HepG2 (cell line): ENCODE measurements at regions not wholly inside any gene's neighbourhood (a gene's known extent, or its start where the extent isn't known, plus 50 kb on each side); places are given as distances from the start of the nearest gene placed in this dataset.

Source experiments
- ATAC-seq: fragments of 200-7000 bp; cut with Tn5 transposase; 3 replicates; pipeline ENCODE4 v1.9.1; 2020; ENCODE audit warnings: mild to moderate bottlenecking, moderate library complexity
- BruUV-seq: library from RNA; stranded (reverse); fragments of 400-500 nt; replicated peaks from 2 replicates; lab custom pipeline; 2021; lab: Mats Ljungman, UMichigan
- CTCF ChIA-PET: fragments of 300-600 bp; formaldehyde crosslinking; extraction: SDS; loops from one replicate; lab custom pipeline; 2021; ENCODE audit warnings: low total read pairs, inconsistent platforms, low intra/inter-chr PET ratio; lab: Yijun Ruan, JAX
- POLR2A ChIA-PET: fragments of 350-600 bp; sonication (Branson Sonifier 250); formaldehyde crosslinking; loops from one replicate; lab custom pipeline; 2020; ENCODE audit warnings: antibody characterized with exemption, inconsistent platforms; lab: Yijun Ruan, JAX
- DNase-seq: peaks from one replicate; pipeline ENCODE4 v3.0.0-alpha.2; 2015; ENCODE audit warnings: low spot score
- FAIRE-seq: peaks from 3 replicates; lab custom pipeline; 2011; peaks lifted over from hg19 to GRCh38; lab: Jason Lieb, UNC
- H2AFZ ChIP-seq: one replicate; pipeline ENCODE4 v1.6.1; 2011; ENCODE audit warnings: low read length, inconsistent platforms
- H3K27ac ChIP-seq: fragments of 300-600 bp; 3 replicates; pipeline ENCODE4 v1.8.0; 2011; ENCODE audit warnings: mixed run types, mild to moderate bottlenecking, mixed read lengths, low read length, inconsistent platforms; ENCODE audit not compliant: insufficient read depth; ENCODE audit errors: extremely low read length
- H3K27me3 ChIP-seq, 2 experiments: fragments of 200-600 bp in 1 of 2; 2 replicates in 1 of 2; 3 replicates in 1 of 2; pipeline versions ENCODE4 v1.6.0 to v1.8.0; 2011; ENCODE audit warnings: low read length in 2 of 2, mild to moderate bottlenecking in 2 of 2, moderate library complexity in 2 of 2, inconsistent platforms in 1 of 2; ENCODE audit not compliant: insufficient read depth in 2 of 2, control insufficient read depth in 1 of 2
- H3K36me3 ChIP-seq, 2 experiments: fragments of 200-600 bp in 1 of 2; replicated peaks in 1 of 2; 2 replicates in 1 of 2; 3 replicates in 1 of 2; pipeline versions ENCODE4 v1.5.1 to v1.8.0; 2011; ENCODE audit warnings: low read length in 2 of 2, inconsistent platforms in 1 of 2; ENCODE audit not compliant: insufficient read depth in 2 of 2, control insufficient read depth in 1 of 2
- H3K4me1 ChIP-seq: 2 replicates; pipeline ENCODE4 v1.5.1; 2012; ENCODE audit warnings: low read length, inconsistent platforms; ENCODE audit not compliant: insufficient read depth
- H3K4me2 ChIP-seq: 2 replicates; pipeline ENCODE4 v1.6.0; 2011; ENCODE audit warnings: low read depth, low read length, inconsistent platforms
- H3K4me3 ChIP-seq, 3 experiments: fragments of 200-600 bp in 1 of 3; sonication (generic), shearing (Covaris generic) in 1 of 3; replicated peaks in 1 of 3; 2 replicates each; pipeline ENCODE4 v1.5.1; 2011 to 2016; ENCODE audit warnings: low read length in 3 of 3, inconsistent platforms in 2 of 3, low read depth in 2 of 3, mild to moderate bottlenecking in 2 of 3, control low read depth in 1 of 3, mixed read lengths in 1 of 3; ENCODE audit not compliant: insufficient read depth in 1 of 3
- H3K79me2 ChIP-seq: one replicate; pipeline ENCODE4 v1.6.1; 2011; ENCODE audit warnings: low read length, inconsistent platforms; ENCODE audit not compliant: insufficient read depth
- H3K9ac ChIP-seq: 2 replicates; pipeline ENCODE4 v1.6.0; 2011; ENCODE audit warnings: mild to moderate bottlenecking, low read depth, low read length, inconsistent platforms; ENCODE audit not compliant: insufficient read depth
- H3K9me3 ChIP-seq: 2 replicates; pipeline ENCODE4 v1.5.1; 2012; ENCODE audit warnings: mild to moderate bottlenecking, low read length
- H4K20me1 ChIP-seq: 2 replicates; pipeline ENCODE4 v1.6.0; 2011; ENCODE audit warnings: inconsistent platforms, mild to moderate bottlenecking, low read length, moderate library complexity; ENCODE audit not compliant: insufficient read depth
- ARID4A ChIP-seq: sonication (generic); formaldehyde crosslinking; IDR thresholded peaks from 2 replicates; pipeline ENCODE4 v1.5.0; 2020; ENCODE audit warnings: mild to moderate bottlenecking, missing genetic modification reagents, borderline replicate concordance
- ERF ChIP-seq: IDR thresholded peaks from 2 replicates; pipeline ENCODE4 v1.6.1; 2018; ENCODE audit warnings: missing biosample characterization, missing genetic modification reagents
- FOSL2 ChIP-seq: sonication (generic); formaldehyde crosslinking; IDR thresholded peaks from 2 replicates; pipeline ENCODE4 v1.4.0; 2020; ENCODE audit warnings: missing genetic modification reagents
- FUBP1 ChIP-seq: sonication (generic); formaldehyde crosslinking; IDR thresholded peaks from 2 replicates; pipeline ENCODE4 v1.5.1; 2020; ENCODE audit warnings: missing genetic modification reagents, mild to moderate bottlenecking, borderline replicate concordance
- KLF15 ChIP-seq: sonication (generic); formaldehyde crosslinking; IDR thresholded peaks from 2 replicates; pipeline ENCODE4 v1.8.1; 2023; ENCODE audit warnings: borderline replicate concordance, mild to moderate bottlenecking, inconsistent platforms, missing genetic modification reagents, mixed read lengths
- NFE2L2 ChIP-seq: fragments of 150-350 bp; IDR thresholded peaks from 2 replicates; pipeline ENCODE4 v1.6.1; 2014; ENCODE audit warnings: low read length
- POGK ChIP-seq: sonication (generic); formaldehyde crosslinking; conservative IDR thresholded peaks from 2 replicates; pipeline ENCODE4 v1.8.0; 2022; ENCODE audit warnings: mild to moderate bottlenecking, moderate library complexity, missing genetic modification reagents
- POGZ ChIP-seq: sonication (generic); formaldehyde crosslinking; IDR thresholded peaks from 2 replicates; pipeline ENCODE4 v1.4.0; 2020; ENCODE audit warnings: mild to moderate bottlenecking, missing genetic modification reagents
- ZFAT ChIP-seq: sonication (generic); formaldehyde crosslinking; conservative IDR thresholded peaks from 2 replicates; pipeline ENCODE4 v1.8.1; 2023; ENCODE audit warnings: missing genetic modification reagents, inconsistent platforms
- ZNF234 ChIP-seq: sonication (generic); formaldehyde crosslinking; conservative IDR thresholded peaks from 2 replicates; pipeline ENCODE4 v1.5.1; 2020; ENCODE audit warnings: mild to moderate bottlenecking, missing genetic modification reagents
- ZNF460 ChIP-seq: sonication (generic); formaldehyde crosslinking; IDR thresholded peaks from 2 replicates; pipeline ENCODE4 v1.5.1; 2020; ENCODE audit warnings: missing genetic modification reagents, mild to moderate bottlenecking, borderline replicate concordance
- ZNF557 ChIP-seq: sonication (generic); formaldehyde crosslinking; IDR thresholded peaks from 2 replicates; pipeline ENCODE4 v1.4.0; 2020; ENCODE audit warnings: missing genetic modification reagents
- ZNF629 ChIP-seq: sonication (generic); formaldehyde crosslinking; conservative IDR thresholded peaks from 2 replicates; pipeline ENCODE4 v1.5.0; 2020; ENCODE audit warnings: missing genetic modification reagents
- ZNF761 ChIP-seq: sonication (generic); formaldehyde crosslinking; conservative IDR thresholded peaks from 2 replicates; pipeline ENCODE4 v1.4.0; 2020; ENCODE audit warnings: mild to moderate bottlenecking, missing genetic modification reagents
- ZSCAN31 ChIP-seq: sonication (generic); formaldehyde crosslinking; IDR thresholded peaks from 2 replicates; pipeline ENCODE4 v1.5.0; 2020; ENCODE audit warnings: low read depth, mild to moderate bottlenecking, missing genetic modification reagents
- WGBS: methylation state at CpG from one replicate; pipeline ENCODE4 v1.1.6; 2017; ENCODE audit warnings: low lambda C conversion rate; 5-methylcytosine and 5-hydroxymethylcytosine counted together
- in situ Hi-C: cut with HindIII; loops from 2 replicates; pipeline ENCODE4 v1.10.0; 2017; ENCODE audit warnings: low pct_unique_long_range_greater_than_20kb; ENCODE audit not compliant: extremely low pct_ligation_motif_present
- intact Hi-C: fragments of 100-400 bp; cut with micrococcal nuclease; formaldehyde crosslinking; loops from one replicate; pipeline ENCODE4 v1.10.0; 2022; ENCODE audit not compliant: unreplicated experiment

GRCh38 chr12:65593239-65593701, 231.0 kb upstream of the HMGA2 start:
- no peak for ATAC-seq
- in situ Hi-C loops (no loop called here), intact Hi-C loops (no loop called here)
- H3K27ac ChIP-seq, result no peak overlapping the region
- no peaks in the 10 kb centered on the region for H3K36me3 ChIP-seq
- H3K9me3 ChIP-seq, result no peaks in the 10 kb centered on the region
- ChIA-PET POLR2A (no interaction called here), CTCF (no interaction called here)
- TF ChIP-seq ZNF234 (CRISPR knock-in tag) (no peak), FUBP1 (no peak), ZNF460 (CRISPR knock-in tag) (no peak), ARID4A (CRISPR knock-in tag) (no peak), ERF (CRISPR knock-in tag) (no peak), ZNF557 (CRISPR knock-in tag) (no peak), POGZ (CRISPR knock-in tag) (no peak), POGK (CRISPR knock-in tag) (no peak), KLF15 (CRISPR knock-in tag) (no peak), FOSL2 (no peak), ZNF761 (no peak), ZFAT (CRISPR knock-in tag) (no peak), ZSCAN31 (CRISPR knock-in tag) (no peak), ZNF629 (CRISPR knock-in tag) (no peak), NFE2L2 (no peak)
- peaks cover 0 to 1% of the 10 kb centered on the region in 2 experiments; a peak in 3 of 5 replicates for H3K27me3 ChIP-seq
- no TSS peak for BruUV-seq
- no peaks in the 10 kb centered on the region for H3K79me2 ChIP-seq
- no peak for FAIRE-seq
- H4K20me1 ChIP-seq, result no peaks in the 10 kb centered on the region
- no peak overlapping the region for H2AFZ ChIP-seq
- DNase-seq, result no peak
- H3K4me2 ChIP-seq, result no peak overlapping the region
- 2% methylated on average over 2 of the region's 2 CpGs for WGBS
- no peak overlapping the region for H3K9ac ChIP-seq
- no peak overlapping the region for H3K4me3 ChIP-seq
- no peaks in the 10 kb centered on the region for H3K4me1 ChIP-seq
